GM19043 (cell line): ENCODE measurements at regions not wholly inside any gene's neighbourhood (a gene's known extent, or its start where the extent isn't known, plus 50 kb on each side); places are given as distances from the start of the nearest gene placed in this dataset.

Experiments
- ATAC-seq: cut with Tn5 transposase; IDR thresholded peaks from one replicate; pipeline ENCODE4 v1.9.1; 2021; ENCODE audit warnings: low read depth; ENCODE audit not compliant: unreplicated experiment

GRCh38 chr16:73347500-73348375 is 299.8 kb upstream of the ZFHX3 start:
- ATAC-seq, result no peak

GRCh38 chr16:73339821-73340220 is 291.9 kb upstream of the ZFHX3 start:
- ATAC-seq, result no peak

DNA sequence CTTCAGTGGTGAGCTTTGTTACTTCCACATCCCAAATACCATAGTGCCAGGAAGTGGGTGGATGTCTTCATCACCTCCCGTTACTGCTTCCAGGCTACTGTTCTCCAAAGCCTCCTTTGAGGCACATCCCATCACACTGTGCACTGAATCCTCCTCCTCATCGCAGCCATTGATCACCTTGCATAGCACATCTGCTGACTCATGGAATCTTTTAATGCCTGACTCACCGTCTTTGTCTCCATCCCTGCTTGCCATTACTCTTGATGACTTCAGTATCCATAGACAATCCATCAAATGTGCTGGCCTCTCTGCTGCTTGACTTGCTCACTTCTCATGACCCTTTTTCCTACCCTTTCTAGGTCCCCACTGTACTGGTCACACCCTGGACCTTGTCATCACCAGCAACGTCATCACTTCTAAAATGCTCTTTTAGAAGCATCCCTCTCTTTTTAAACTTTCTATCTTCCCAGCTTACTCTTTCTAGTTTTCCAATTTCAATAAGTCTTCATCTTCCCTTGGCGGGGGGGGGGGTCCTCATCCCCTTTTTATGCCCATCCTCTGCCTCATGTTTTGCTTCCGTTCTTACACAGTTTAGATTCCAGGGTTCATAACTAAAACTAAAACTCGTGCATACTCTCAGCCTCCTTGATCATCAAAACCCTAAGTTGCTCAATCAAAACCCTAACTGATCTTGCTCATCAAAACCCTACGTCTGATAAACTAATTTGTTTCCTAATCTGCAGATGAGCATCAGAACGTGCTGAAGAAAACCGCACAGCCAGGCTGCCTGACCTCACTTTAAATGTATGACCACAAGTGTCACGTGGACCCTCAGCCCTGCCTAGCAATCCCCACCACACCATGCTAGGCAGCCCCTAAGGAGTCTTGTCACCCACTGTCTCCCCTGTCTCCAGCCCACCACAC is 289.7 kb upstream of the ZFHX3 start:
- no peak for ATAC-seq

DNA sequence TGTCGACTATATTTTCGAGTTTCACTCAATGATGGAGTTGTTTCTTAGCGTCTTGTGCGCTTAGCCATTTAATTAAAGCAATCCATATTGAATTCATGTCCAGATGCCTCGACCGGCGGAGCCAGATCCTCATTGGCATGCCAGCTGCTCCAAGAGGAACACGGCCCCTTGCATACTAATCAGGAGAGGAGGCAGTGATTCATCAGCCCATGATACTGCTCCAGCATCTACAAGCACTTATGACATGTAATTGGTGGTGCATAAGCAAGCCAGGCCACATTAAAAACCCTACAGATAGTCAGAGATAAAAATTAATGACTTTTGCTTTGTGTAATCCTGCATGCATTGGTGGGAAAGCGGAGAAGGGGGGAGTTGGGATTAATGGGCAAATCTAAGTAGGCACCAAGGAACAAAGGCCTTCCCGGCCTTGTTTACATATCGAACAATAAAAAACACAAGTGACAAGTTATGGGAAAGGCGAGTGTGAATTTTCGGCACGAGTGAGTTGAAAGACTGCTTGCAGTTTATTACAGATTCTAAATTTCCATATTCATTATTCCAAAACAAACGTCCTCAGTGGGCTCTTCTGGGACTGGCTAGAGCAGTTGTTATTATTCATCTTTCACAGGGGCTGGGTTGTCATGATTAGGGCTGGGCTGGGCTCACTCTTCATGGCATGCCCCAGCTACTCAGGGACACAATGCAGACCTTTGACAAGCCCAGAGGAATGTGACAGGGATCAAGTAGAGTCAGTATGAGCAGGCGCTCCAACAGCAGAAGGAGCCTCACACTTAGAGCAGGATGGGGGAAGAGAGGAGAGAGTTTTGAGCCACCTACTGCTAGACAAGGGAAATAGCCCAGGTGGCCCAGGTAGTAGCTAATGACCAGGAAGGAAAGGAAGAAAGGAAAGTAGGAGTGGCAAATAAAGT is 281.7 kb upstream of the ZFHX3 start:
- ATAC-seq, result no peak

DNA sequence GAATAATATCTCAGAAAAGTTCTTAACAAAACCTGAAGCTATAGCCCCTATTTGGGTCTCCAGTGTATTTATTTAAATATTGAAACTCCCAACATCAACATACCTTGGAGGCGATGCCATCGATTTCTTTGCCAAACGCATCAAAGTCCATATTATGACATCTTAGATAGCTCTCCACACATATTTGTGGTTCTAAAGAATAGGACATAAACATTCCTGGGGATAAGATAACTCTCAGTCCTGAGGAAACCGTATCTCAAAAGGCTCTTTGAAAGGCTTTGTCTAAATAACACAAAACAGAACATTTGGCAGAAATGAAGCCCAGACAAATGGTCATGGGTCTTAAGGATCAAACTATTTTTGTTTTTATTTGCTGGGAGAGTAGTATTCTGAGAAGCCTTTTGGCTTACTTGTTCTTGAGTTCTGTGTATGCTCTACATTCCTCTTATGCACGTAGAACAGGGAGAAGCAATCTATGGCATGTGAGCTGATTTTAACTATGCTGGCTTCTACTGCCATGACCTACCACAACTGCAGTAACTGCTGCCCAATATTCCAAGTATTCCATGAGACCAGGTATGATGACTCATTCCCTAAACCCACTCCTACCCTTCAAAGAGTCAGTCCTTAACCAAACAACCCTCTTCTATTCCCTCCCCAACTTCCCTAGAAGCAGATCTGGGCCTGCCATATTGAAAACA is 279.0 kb upstream of the ZFHX3 start:
- no peak for ATAC-seq

DNA sequence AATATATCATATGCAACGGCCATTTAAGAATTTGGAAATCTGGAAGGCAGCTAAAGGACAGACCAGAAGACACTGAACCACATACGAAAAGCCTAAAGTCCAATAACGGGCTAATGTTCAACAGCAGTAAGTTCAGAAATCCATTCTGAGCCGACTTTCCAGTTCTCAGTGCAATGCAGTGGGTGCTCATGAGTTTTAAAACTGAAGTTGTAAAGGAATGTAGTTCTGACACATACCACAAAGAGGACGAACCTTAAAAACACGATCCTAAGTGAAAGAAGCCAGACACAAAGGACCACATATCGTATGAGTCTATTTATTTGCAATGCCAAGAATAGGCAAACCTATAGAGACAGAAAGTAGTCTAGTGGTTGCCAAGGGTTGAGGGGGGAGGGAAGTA is 278.3 kb upstream of the ZFHX3 start:
- no peak for ATAC-seq

DNA sequence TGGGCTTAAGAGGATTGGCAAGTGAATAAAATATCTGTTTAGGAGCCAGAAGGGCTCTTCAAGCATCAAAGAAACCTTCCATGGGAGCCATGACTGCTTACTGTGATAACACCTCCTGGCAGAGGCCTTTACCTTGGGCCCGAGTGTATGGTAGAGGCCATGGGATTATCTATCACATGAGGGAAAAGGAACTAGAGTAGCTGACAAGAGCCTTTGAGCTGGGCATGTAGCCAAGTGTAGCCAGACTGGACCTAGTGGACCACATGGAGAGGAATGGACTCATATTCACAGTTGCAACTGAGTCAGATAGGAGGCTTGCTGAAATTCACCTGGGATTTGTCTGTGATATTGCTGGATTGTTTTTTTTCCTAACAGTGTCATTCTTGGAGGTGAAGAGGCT is 276.0 kb upstream of the ZFHX3 start:
- no peak for ATAC-seq

DNA sequence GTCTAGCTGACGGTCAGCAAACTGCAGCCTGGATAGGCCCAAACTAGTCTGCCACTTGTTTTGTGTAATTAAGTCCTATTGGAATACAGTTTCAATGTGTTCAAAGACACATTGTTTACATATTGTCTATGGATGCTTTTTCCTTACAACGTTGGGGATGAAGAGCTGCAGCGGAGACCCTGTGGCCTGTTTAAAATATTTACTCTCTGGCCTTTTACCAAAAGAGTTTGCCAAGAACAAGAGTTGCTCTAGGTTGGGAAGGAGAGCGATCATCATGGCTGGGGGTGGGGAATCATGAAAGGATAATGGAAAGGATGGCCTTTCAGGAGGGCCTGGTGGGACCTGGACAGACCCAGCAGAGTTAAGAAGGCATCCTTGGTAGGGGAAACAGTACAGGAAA is 274.9 kb upstream of the ZFHX3 start:
- no peak for ATAC-seq

- no peak for ATAC-seq
These were observed 273.9 kb upstream of the ZFHX3 start for GRCh38 chr16:73321853-73322252.

- no peak for ATAC-seq
These were observed 271.8 kb upstream of the ZFHX3 start for GRCh38 chr16:73319737-73320136.

- ATAC-seq, result no peak
These were observed 271.3 kb upstream of the ZFHX3 start for GRCh38 chr16:73319261-73319660.

DNA sequence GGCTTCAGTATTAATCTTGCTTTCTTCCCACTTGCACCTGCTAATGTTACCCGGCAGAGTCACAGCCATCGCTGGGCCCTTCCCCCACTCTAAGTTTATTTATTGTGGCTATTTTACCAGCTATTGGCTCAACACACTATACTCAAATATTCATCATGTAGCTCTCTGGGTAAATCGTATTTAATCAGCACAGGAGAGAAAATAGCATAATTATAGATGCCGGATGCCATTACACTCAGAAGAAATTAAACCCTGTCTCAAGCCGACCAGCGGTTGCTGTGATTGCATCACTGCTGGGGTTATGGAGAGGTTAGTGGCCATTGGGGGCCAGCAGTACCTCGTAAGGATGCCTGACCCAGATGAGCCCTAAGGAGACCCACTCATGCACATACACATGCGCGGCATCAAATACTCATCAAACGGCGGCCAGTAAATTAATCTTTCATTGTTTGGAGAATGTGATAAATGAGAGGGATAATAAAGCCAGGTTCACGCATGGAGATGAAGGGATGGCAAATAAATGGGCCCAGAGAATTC is 269.5 kb upstream of the ZFHX3 start:
- no peak for ATAC-seq

- peak; percentile 78 for ATAC-seq
These were observed 267.7 kb upstream of the ZFHX3 start for GRCh38 chr16:73315645-73316044.

DNA sequence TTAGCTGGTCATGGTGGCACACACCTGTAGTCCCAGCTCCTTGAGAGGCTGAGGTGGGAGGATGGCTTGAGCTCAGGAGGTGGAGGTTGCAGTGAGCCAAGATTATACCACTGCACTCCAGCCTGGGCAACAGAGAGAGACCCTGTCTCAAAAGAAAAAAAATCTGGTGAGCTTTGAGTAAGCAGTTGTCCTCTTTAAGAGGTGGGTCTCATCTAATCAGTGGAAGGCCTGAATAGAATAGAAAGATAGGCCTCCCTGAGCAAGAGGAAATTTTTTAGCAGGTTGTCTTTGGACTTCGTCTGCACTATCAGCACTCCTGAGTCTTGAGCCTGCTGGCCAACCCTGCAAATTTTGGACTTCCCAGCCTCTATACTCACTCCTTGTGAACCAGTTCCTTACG is 266.0 kb upstream of the ZFHX3 start:
- no peak for ATAC-seq

GRCh38 chr16:73311857-73312723 is 264.2 kb upstream of the ZFHX3 start:
- ATAC-seq, result no peak

DNA sequence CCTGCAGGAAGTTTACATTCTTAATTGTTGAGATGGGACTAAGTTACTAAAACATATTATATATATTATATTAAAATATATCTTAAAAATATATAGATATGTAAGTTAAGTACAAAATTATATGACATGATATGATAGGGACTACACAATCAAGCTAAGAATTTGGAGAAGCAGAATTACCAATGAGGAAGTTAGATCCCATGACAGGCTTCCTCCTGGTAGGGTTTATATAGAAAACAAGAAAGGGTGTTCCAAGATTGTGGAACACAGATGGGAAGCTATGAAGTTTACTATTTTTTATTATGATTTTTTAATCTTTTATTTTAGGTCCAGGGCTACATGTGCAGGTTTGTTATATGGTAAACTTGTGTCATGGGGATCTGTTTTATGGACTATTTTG is 260.8 kb upstream of the ZFHX3 start:
- no peak for ATAC-seq

DNA sequence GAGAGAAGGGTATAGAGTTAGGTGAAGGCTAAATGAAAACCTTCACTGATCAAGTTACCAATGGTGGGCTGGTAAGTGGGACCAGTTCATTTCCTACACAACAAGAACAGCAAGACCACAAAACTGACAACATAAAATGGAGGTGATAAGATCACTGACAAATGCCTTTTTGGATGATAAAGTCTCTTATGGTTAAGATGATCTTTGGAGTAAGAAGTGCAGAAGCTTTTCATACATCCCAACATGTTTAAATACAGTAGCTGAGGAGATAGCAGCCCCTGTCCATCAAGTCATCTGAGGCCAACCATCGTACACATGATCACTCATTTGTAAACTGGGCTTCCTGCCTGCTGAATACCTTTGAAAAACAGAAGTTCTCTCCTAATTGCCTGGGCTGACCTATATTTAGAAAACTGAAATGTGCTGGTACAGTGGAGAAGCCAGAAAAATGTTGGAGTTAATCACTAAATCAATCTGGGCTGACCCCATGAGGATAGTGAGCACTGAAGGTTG is 259.0 kb upstream of the ZFHX3 start:
- ATAC-seq, result no peak

GRCh38 chr16:73304008-73304774 is 256.3 kb upstream of the ZFHX3 start:
- no peak for ATAC-seq
